ENCODE measurements at regions not wholly inside any gene's neighbourhood (a gene's known extent, or its start where the extent isn't known, plus 50 kb on each side); places are given as distances from the start of the nearest gene placed in this dataset.
"Not testable (repeated sequence)": the region's sequence is repeated elsewhere in the genome, so short reads cannot be mapped to it uniquely, and the experiment has no call there.

- no peak for DNase-seq (ENCODE audit: low read depth)
Measured at GRCh38 chr13:90806016-90806615, 541.4 kb upstream of the MIR17HG start.

- DNase-seq (ENCODE audit: low read depth) = no peak
Measured at GRCh38 chr13:90806892-90807291, 540.6 kb upstream of the MIR17HG start.

- no peak for DNase-seq (ENCODE audit: low read depth)
Measured at GRCh38 chr13:90808838-90809237, 538.6 kb upstream of the MIR17HG start.

GRCh38 chr13:90824032-90824431 lies 523.5 kb upstream of the MIR17HG start:
- DNase-seq (ENCODE audit: low read depth) = no peak

GRCh38 chr13:90826688-90827087 lies 520.8 kb upstream of the MIR17HG start:
- DNase-seq (ENCODE audit: low read depth) = no peak

GRCh38 chr13:90830782-90831181 lies 516.7 kb upstream of the MIR17HG start:
- no peak for DNase-seq (ENCODE audit: low read depth)

GRCh38 chr13:90833951-90834350 lies 513.5 kb upstream of the MIR17HG start:
- no peak for DNase-seq (ENCODE audit: low read depth)

GRCh38 chr13:90834700-90835099 lies 512.8 kb upstream of the MIR17HG start:
- DNase-seq (ENCODE audit: low read depth) = no peak

GRCh38 chr13:90835826-90836225 lies 511.7 kb upstream of the MIR17HG start:
- no peak for DNase-seq (ENCODE audit: low read depth)

- DNase-seq (ENCODE audit: low read depth) = no peak
Measured at GRCh38 chr13:90838317-90838960, 509.0 kb upstream of the MIR17HG start.

- no peak for DNase-seq (ENCODE audit: low read depth)
Measured at GRCh38 chr13:90839061-90839460, 508.4 kb upstream of the MIR17HG start.

GRCh38 chr13:90846936-90847335 lies 500.6 kb upstream of the MIR17HG start:
- no peak for DNase-seq (ENCODE audit: low read depth)

GRCh38 chr13:90853666-90854065 lies 493.8 kb upstream of the MIR17HG start:
- not testable (repeated sequence) for DNase-seq (ENCODE audit: low read depth)

- no peak for DNase-seq (ENCODE audit: low read depth)
Measured at GRCh38 chr13:90857921-90858320, 489.6 kb upstream of the MIR17HG start.

GRCh38 chr13:90866006-90866405 lies 481.5 kb upstream of the MIR17HG start:
- DNase-seq (ENCODE audit: low read depth) = no peak

GRCh38 chr13:90867336-90867683 lies 480.2 kb upstream of the MIR17HG start:
- peak; percentile 64 for DNase-seq (ENCODE audit: low read depth)

- DNase-seq (ENCODE audit: low read depth) = peak; percentile 18
Measured at GRCh38 chr13:90868321-90868920, 479.1 kb upstream of the MIR17HG start.

- no peak for DNase-seq (ENCODE audit: low read depth)
Measured at GRCh38 chr13:90869580-90869979, 477.9 kb upstream of the MIR17HG start.

GRCh38 chr13:90872491-90873025 lies 474.9 kb upstream of the MIR17HG start:
- no peak for DNase-seq (ENCODE audit: low read depth)

- DNase-seq (ENCODE audit: low read depth) = no peak
Measured at GRCh38 chr13:90880790-90881189, 466.7 kb upstream of the MIR17HG start.

GRCh38 chr13:90882551-90882950 lies 464.9 kb upstream of the MIR17HG start:
- DNase-seq (ENCODE audit: low read depth) = no peak

- no peak for DNase-seq (ENCODE audit: low read depth)
Measured at GRCh38 chr13:90883592-90883991, 463.9 kb upstream of the MIR17HG start.

- DNase-seq (ENCODE audit: low read depth) = no peak
Measured at GRCh38 chr13:90884066-90884465, 463.4 kb upstream of the MIR17HG start.
